GM12891 (cell line): ENCODE measurements at regions not wholly inside any gene's neighbourhood (a gene's known extent, or its start where the extent isn't known, plus 50 kb on each side); places are given as distances from the start of the nearest gene placed in this dataset.

Source experiments
- POLR2A ChIP-seq: IDR thresholded peaks from 2 replicates; pipeline ENCODE4 v1.6.1; 2011; ENCODE audit warnings: low read depth, low read length, control low read depth
- POLR2AphosphoS5 ChIP-seq: IDR thresholded peaks from 2 replicates; pipeline ENCODE4 v1.6.1; 2011; ENCODE audit warnings: low read depth, low read length, control low read depth
- POU2F2 ChIP-seq: IDR thresholded peaks from 2 replicates; pipeline ENCODE4 v1.6.1; 2011; ENCODE audit warnings: low read depth, mild to moderate bottlenecking, control low read depth, low read length, moderate library complexity
- SPI1 ChIP-seq: IDR thresholded peaks from 2 replicates; pipeline ENCODE4 v1.6.1; 2011; ENCODE audit warnings: low read depth, low read length, control low read depth

DNA sequence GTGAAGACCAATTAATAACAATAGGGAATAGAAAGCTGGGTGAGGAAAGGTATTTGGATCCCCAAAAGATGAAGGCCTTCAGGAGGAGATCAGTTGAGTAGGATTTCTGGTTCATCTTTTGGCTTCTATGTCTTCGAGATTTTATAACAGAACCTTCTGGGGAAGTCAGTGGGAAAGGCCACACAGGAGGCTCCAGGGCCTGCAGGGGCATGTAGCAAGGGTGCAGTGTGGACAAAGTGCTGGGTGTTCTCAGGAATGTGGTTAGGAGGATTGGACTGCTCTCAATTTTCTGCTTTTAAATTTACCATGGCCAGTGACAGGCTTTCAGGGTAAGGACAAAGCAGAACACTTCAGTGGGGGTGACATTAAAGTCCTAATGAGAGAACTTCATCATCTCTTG lies 378.0 kb downstream of the CCSER2 start:
- TF ChIP-seq POLR2A: no peak
- TF ChIP-seq POLR2AphosphoS5: no peak
- no peak for TF ChIP-seq SPI1
- no peak for TF ChIP-seq POU2F2
